HepG2 (cell line): ENCODE measurements at regions not wholly inside any gene's neighbourhood (a gene's known extent, or its start where the extent isn't known, plus 50 kb on each side); places are given as distances from the start of the nearest gene placed in this dataset.

Experiments used
- ATAC-seq: fragments of 200-7000 bp; cut with Tn5 transposase; 3 replicates; pipeline ENCODE4 v1.9.1; 2020; ENCODE audit warnings: mild to moderate bottlenecking, moderate library complexity
- BruUV-seq: library from RNA; stranded (reverse); fragments of 400-500 nt; replicated peaks from 2 replicates; lab custom pipeline; 2021; lab: Mats Ljungman, UMichigan
- CTCF ChIA-PET: fragments of 300-600 bp; formaldehyde crosslinking; extraction: SDS; loops from one replicate; lab custom pipeline; 2021; ENCODE audit warnings: low total read pairs, inconsistent platforms, low intra/inter-chr PET ratio; lab: Yijun Ruan, JAX
- POLR2A ChIA-PET: fragments of 350-600 bp; sonication (Branson Sonifier 250); formaldehyde crosslinking; loops from one replicate; lab custom pipeline; 2020; ENCODE audit warnings: antibody characterized with exemption, inconsistent platforms; lab: Yijun Ruan, JAX
- DNase-seq: peaks from one replicate; pipeline ENCODE4 v3.0.0-alpha.2; 2015; ENCODE audit warnings: low spot score
- FAIRE-seq: peaks from 3 replicates; lab custom pipeline; 2011; peaks lifted over from hg19 to GRCh38; lab: Jason Lieb, UNC
- H2AFZ ChIP-seq: one replicate; pipeline ENCODE4 v1.6.1; 2011; ENCODE audit warnings: low read length, inconsistent platforms
- H3K27ac ChIP-seq: fragments of 300-600 bp; 3 replicates; pipeline ENCODE4 v1.8.0; 2011; ENCODE audit warnings: mixed run types, mild to moderate bottlenecking, mixed read lengths, low read length, inconsistent platforms; ENCODE audit not compliant: insufficient read depth; ENCODE audit errors: extremely low read length
- H3K27me3 ChIP-seq, 2 experiments: fragments of 200-600 bp in 1 of 2; 2 replicates in 1 of 2; 3 replicates in 1 of 2; pipeline versions ENCODE4 v1.6.0 to v1.8.0; 2011; ENCODE audit warnings: low read length in 2 of 2, mild to moderate bottlenecking in 2 of 2, moderate library complexity in 2 of 2, inconsistent platforms in 1 of 2; ENCODE audit not compliant: insufficient read depth in 2 of 2, control insufficient read depth in 1 of 2
- H3K36me3 ChIP-seq, 2 experiments: fragments of 200-600 bp in 1 of 2; replicated peaks in 1 of 2; 2 replicates in 1 of 2; 3 replicates in 1 of 2; pipeline versions ENCODE4 v1.5.1 to v1.8.0; 2011; ENCODE audit warnings: low read length in 2 of 2, inconsistent platforms in 1 of 2; ENCODE audit not compliant: insufficient read depth in 2 of 2, control insufficient read depth in 1 of 2
- H3K4me1 ChIP-seq: 2 replicates; pipeline ENCODE4 v1.5.1; 2012; ENCODE audit warnings: low read length, inconsistent platforms; ENCODE audit not compliant: insufficient read depth
- H3K4me2 ChIP-seq: 2 replicates; pipeline ENCODE4 v1.6.0; 2011; ENCODE audit warnings: low read depth, low read length, inconsistent platforms
- H3K4me3 ChIP-seq, 3 experiments: fragments of 200-600 bp in 1 of 3; sonication (generic), shearing (Covaris generic) in 1 of 3; replicated peaks in 1 of 3; 2 replicates each; pipeline ENCODE4 v1.5.1; 2011 to 2016; ENCODE audit warnings: low read length in 3 of 3, inconsistent platforms in 2 of 3, low read depth in 2 of 3, mild to moderate bottlenecking in 2 of 3, control low read depth in 1 of 3, mixed read lengths in 1 of 3; ENCODE audit not compliant: insufficient read depth in 1 of 3
- H3K79me2 ChIP-seq: one replicate; pipeline ENCODE4 v1.6.1; 2011; ENCODE audit warnings: low read length, inconsistent platforms; ENCODE audit not compliant: insufficient read depth
- H3K9ac ChIP-seq: 2 replicates; pipeline ENCODE4 v1.6.0; 2011; ENCODE audit warnings: mild to moderate bottlenecking, low read depth, low read length, inconsistent platforms; ENCODE audit not compliant: insufficient read depth
- H3K9me3 ChIP-seq: 2 replicates; pipeline ENCODE4 v1.5.1; 2012; ENCODE audit warnings: mild to moderate bottlenecking, low read length
- H4K20me1 ChIP-seq: 2 replicates; pipeline ENCODE4 v1.6.0; 2011; ENCODE audit warnings: inconsistent platforms, mild to moderate bottlenecking, low read length, moderate library complexity; ENCODE audit not compliant: insufficient read depth
- GTF3A ChIP-seq: sonication (generic); formaldehyde crosslinking; conservative IDR thresholded peaks from 2 replicates; pipeline ENCODE4 v1.4.0; 2020; ENCODE audit warnings: mild to moderate bottlenecking, missing genetic modification reagents
- NPAS2 ChIP-seq: sonication (generic); formaldehyde crosslinking; IDR thresholded peaks from 2 replicates; pipeline ENCODE4 v1.8.0; 2022; ENCODE audit warnings: mild to moderate bottlenecking, missing genetic modification reagents, borderline replicate concordance
- POLR2A ChIP-seq, 2 experiments: IDR thresholded peaks; 2 replicates each; pipeline ENCODE4 v1.6.1; 2011; ENCODE audit warnings: low read depth in 2 of 2, low read length in 2 of 2, mild to moderate bottlenecking in 1 of 2, moderate library complexity in 1 of 2; ENCODE audit not compliant: insufficient read depth in 1 of 2
- SMAD1 ChIP-seq: sonication (generic); formaldehyde crosslinking; IDR thresholded peaks from 2 replicates; pipeline ENCODE4 v1.4.0; 2020; ENCODE audit warnings: missing genetic modification reagents, low read depth, mild to moderate bottlenecking, borderline replicate concordance
- ZNF253 ChIP-seq: sonication (generic); formaldehyde crosslinking; IDR thresholded peaks from 2 replicates; pipeline ENCODE4 v1.8.0; 2022; ENCODE audit warnings: mild to moderate bottlenecking, missing genetic modification reagents, borderline replicate concordance
- ZNF329 ChIP-seq: sonication (generic); formaldehyde crosslinking; IDR thresholded peaks from 2 replicates; pipeline ENCODE4 v1.9.0; 2021; ENCODE audit warnings: low read depth, mild to moderate bottlenecking, missing genetic modification reagents
- ZNF546 ChIP-seq: sonication (generic); formaldehyde crosslinking; conservative IDR thresholded peaks from 2 replicates; pipeline ENCODE4 v1.8.1; 2023; ENCODE audit warnings: mild to moderate bottlenecking, missing genetic modification reagents
- ZNF792 ChIP-seq: IDR thresholded peaks from 2 replicates; pipeline ENCODE4 v1.6.1; 2016
- WGBS: methylation state at CpG from one replicate; pipeline ENCODE4 v1.1.6; 2017; ENCODE audit warnings: low lambda C conversion rate; 5-methylcytosine and 5-hydroxymethylcytosine counted together
- in situ Hi-C: cut with HindIII; loops from 2 replicates; pipeline ENCODE4 v1.10.0; 2017; ENCODE audit warnings: low pct_unique_long_range_greater_than_20kb; ENCODE audit not compliant: extremely low pct_ligation_motif_present
- intact Hi-C: fragments of 100-400 bp; cut with micrococcal nuclease; formaldehyde crosslinking; loops from one replicate; pipeline ENCODE4 v1.10.0; 2022; ENCODE audit not compliant: unreplicated experiment
- TF ChIP-seq, protein P1 (sequence below): sonication (generic); formaldehyde crosslinking; IDR thresholded peaks from 2 replicates; pipeline ENCODE4 v1.4.0; 2020; ENCODE audit warnings: mild to moderate bottlenecking, missing genetic modification reagents
- TF ChIP-seq, protein P2 (sequence below): sonication (generic); formaldehyde crosslinking; IDR thresholded peaks from 2 replicates; pipeline ENCODE4 v1.4.0; 2020; ENCODE audit warnings: mild to moderate bottlenecking, low read depth, missing genetic modification reagents
- TF ChIP-seq, protein P3 (sequence below): sonication (generic); formaldehyde crosslinking; IDR thresholded peaks from 2 replicates; pipeline ENCODE4 v1.4.0; 2020; ENCODE audit warnings: missing genetic modification reagents; ENCODE audit errors: not compliant biosample characterization
- TF ChIP-seq, protein P4 (sequence below): sonication (generic); formaldehyde crosslinking; IDR thresholded peaks from 2 replicates; pipeline ENCODE4 v1.4.0; 2020; ENCODE audit warnings: mild to moderate bottlenecking, missing genetic modification reagents
- TF ChIP-seq, protein P5 (sequence below): fragments of 450-650 bp; IDR thresholded peaks from 2 replicates; pipeline ENCODE4 v1.6.1; 2017

DNA sequence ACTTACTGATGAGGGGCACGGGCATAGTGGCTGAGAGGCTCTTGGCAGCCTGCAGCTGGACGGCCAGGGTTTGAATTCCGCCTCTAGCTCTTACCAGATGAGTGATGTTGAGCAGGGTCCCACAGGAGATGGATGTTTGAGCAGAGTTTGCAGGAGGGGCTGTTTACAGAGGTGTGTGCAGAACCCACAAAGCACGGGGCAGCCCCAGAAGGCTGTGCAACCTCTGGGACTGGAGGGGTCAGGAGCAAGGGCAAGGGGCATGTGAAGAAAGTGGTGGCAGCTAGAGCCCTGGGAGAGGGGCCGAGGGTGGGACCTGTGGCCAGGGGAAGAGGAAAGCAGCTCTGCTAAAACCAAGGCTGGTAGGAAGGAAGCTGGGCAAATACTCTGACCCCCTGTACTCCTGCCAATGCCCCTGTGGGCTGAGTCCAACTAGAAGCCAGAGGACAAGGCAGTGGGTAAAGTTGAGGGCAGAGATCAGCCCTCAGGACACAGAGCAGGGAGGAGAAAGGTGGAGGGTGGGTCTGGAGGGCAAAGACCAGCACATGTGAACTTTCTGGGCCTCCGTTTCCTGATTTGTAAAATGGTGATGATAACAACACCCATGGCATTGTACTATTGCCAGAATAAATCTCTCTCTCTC lies 53.9 kb upstream of the ITGA11 start:
- no peak for ATAC-seq
- TF ChIP-seq ZNF792 (CRISPR knock-in tag) (no peak), ZNF253 (CRISPR knock-in tag) (no peak), GTF3A (CRISPR knock-in tag) (no peak), SMAD1 (CRISPR knock-in tag) (no peak), NPAS2 (CRISPR knock-in tag) (no peak), POLR2A (IDR thresholded peaks at IDR 0.05; ENCODE audit: insufficient read depth in 1 of 2, low read depth in 2 of 2, low read length in 2 of 2) (no peak), ZNF329 (CRISPR knock-in tag) (no peak), ZNF546 (CRISPR knock-in tag) (no peak)
- TF ChIP-seq, protein P1, sequence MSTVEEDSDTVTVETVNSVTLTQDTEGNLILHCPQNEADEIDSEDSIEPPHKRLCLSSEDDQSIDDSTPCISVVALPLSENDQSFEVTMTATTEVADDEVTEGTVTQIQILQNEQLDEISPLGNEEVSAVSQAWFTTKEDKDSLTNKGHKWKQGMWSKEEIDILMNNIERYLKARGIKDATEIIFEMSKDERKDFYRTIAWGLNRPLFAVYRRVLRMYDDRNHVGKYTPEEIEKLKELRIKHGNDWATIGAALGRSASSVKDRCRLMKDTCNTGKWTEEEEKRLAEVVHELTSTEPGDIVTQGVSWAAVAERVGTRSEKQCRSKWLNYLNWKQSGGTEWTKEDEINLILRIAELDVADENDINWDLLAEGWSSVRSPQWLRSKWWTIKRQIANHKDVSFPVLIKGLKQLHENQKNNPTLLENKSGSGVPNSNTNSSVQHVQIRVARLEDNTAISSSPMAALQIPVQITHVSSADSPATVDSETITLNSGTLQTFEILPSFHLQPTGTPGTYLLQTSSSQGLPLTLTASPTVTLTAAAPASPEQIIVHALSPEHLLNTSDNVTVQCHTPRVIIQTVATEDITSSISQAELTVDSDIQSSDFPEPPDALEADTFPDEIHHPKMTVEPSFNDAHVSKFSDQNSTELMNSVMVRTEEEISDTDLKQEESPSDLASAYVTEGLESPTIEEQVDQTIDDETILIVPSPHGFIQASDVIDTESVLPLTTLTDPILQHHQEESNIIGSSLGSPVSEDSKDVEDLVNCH (CRISPR knock-in tag), result no peak
- TF ChIP-seq, protein P2, sequence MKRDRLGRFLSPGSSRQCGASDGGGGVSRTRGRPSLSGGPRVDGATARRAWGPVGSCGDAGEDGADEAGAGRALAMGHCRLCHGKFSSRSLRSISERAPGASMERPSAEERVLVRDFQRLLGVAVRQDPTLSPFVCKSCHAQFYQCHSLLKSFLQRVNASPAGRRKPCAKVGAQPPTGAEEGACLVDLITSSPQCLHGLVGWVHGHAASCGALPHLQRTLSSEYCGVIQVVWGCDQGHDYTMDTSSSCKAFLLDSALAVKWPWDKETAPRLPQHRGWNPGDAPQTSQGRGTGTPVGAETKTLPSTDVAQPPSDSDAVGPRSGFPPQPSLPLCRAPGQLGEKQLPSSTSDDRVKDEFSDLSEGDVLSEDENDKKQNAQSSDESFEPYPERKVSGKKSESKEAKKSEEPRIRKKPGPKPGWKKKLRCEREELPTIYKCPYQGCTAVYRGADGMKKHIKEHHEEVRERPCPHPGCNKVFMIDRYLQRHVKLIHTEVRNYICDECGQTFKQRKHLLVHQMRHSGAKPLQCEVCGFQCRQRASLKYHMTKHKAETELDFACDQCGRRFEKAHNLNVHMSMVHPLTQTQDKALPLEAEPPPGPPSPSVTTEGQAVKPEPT, result no peak
- TF ChIP-seq, protein P3, sequence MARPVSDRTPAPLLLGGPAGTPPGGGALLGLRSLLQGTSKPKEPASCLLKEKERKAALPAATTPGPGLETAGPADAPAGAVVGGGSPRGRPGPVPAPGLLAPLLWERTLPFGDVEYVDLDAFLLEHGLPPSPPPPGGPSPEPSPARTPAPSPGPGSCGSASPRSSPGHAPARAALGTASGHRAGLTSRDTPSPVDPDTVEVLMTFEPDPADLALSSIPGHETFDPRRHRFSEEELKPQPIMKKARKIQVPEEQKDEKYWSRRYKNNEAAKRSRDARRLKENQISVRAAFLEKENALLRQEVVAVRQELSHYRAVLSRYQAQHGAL (CRISPR knock-in tag), result no peak
- TF ChIP-seq, protein P4, sequence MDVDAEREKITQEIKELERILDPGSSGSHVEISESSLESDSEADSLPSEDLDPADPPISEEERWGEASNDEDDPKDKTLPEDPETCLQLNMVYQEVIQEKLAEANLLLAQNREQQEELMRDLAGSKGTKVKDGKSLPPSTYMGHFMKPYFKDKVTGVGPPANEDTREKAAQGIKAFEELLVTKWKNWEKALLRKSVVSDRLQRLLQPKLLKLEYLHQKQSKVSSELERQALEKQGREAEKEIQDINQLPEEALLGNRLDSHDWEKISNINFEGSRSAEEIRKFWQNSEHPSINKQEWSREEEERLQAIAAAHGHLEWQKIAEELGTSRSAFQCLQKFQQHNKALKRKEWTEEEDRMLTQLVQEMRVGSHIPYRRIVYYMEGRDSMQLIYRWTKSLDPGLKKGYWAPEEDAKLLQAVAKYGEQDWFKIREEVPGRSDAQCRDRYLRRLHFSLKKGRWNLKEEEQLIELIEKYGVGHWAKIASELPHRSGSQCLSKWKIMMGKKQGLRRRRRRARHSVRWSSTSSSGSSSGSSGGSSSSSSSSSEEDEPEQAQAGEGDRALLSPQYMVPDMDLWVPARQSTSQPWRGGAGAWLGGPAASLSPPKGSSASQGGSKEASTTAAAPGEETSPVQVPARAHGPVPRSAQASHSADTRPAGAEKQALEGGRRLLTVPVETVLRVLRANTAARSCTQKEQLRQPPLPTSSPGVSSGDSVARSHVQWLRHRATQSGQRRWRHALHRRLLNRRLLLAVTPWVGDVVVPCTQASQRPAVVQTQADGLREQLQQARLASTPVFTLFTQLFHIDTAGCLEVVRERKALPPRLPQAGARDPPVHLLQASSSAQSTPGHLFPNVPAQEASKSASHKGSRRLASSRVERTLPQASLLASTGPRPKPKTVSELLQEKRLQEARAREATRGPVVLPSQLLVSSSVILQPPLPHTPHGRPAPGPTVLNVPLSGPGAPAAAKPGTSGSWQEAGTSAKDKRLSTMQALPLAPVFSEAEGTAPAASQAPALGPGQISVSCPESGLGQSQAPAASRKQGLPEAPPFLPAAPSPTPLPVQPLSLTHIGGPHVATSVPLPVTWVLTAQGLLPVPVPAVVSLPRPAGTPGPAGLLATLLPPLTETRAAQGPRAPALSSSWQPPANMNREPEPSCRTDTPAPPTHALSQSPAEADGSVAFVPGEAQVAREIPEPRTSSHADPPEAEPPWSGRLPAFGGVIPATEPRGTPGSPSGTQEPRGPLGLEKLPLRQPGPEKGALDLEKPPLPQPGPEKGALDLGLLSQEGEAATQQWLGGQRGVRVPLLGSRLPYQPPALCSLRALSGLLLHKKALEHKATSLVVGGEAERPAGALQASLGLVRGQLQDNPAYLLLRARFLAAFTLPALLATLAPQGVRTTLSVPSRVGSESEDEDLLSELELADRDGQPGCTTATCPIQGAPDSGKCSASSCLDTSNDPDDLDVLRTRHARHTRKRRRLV (CRISPR knock-in tag), result no peak
- TF ChIP-seq, protein P5, sequence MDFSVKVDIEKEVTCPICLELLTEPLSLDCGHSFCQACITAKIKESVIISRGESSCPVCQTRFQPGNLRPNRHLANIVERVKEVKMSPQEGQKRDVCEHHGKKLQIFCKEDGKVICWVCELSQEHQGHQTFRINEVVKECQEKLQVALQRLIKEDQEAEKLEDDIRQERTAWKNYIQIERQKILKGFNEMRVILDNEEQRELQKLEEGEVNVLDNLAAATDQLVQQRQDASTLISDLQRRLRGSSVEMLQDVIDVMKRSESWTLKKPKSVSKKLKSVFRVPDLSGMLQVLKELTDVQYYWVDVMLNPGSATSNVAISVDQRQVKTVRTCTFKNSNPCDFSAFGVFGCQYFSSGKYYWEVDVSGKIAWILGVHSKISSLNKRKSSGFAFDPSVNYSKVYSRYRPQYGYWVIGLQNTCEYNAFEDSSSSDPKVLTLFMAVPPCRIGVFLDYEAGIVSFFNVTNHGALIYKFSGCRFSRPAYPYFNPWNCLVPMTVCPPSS, result no peak

More for the DNA sequence above, 53.9 kb upstream of the ITGA11 start:
- Histone ChIP-seq H2AFZ (no peak overlapping the region), H3K9me3 (no peaks in the 10 kb centered on the region), H3K27me3 (peaks cover 0 to 4% of the 10 kb centered on the region in 2 experiments; a peak in 1 of 5 replicates), H3K27ac (no peak overlapping the region), H3K4me1 (no peaks in the 10 kb centered on the region), H3K4me2 (no peak overlapping the region), H3K36me3 (no peaks in the 10 kb centered on the region), H4K20me1 (no peaks in the 10 kb centered on the region), H3K9ac (no peak overlapping the region), H3K4me3 (no peak overlapping the region), H3K79me2 (no peaks in the 10 kb centered on the region)
- DNase-seq, result no peak
- in situ Hi-C loops (no loop called here), intact Hi-C loops (no loop called here)
- POLR2A ChIA-PET, result no interaction called here
- WGBS, result 4% methylated on average over 6 of the region's 6 CpGs
- no peak for FAIRE-seq
- CTCF ChIA-PET, result no interaction called here
- BruUV-seq, result no TSS peak
